Islet of Langerhans (tissue), 1 donor: ENCODE measurements at regions not wholly inside any gene's neighbourhood (a gene's known extent, or its start where the extent isn't known, plus 50 kb on each side); places are given as distances from the start of the nearest gene placed in this dataset.

Source experiments
- FAIRE-seq: peaks from one replicate; lab custom pipeline; 2011; peaks lifted over from hg19 to GRCh38; lab: Jason Lieb, UNC

DNA sequence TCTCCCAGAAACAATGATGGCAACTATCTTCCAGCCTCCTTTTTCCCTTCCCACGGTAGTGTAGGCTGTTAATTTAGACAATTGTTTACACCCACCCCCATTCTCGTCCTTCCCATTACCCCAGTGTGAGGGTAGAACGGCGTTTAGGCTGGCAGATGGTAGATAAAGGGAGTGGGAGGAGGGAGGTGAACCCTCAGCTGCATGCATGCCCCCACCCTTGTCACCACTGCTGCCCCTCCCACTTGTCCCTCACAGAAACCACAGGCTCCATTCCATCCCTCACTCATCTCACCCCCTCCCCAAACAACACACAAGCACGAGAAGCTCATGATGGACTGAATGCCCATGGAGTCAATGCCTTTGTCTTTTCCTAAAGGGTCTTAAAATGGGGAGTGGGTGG lies 107.9 kb upstream of the PARD3B start:
- no peak for FAIRE-seq

GRCh38 chr2:204437815-204438756 lies 107.2 kb upstream of the PARD3B start:
- FAIRE-seq, result no peak

- no peak for FAIRE-seq
Measured at GRCh38 chr2:204441316-204441715, 104.0 kb upstream of the PARD3B start.

- no peak for FAIRE-seq
Measured at GRCh38 chr2:204445149-204445548, 100.1 kb upstream of the PARD3B start.

DNA sequence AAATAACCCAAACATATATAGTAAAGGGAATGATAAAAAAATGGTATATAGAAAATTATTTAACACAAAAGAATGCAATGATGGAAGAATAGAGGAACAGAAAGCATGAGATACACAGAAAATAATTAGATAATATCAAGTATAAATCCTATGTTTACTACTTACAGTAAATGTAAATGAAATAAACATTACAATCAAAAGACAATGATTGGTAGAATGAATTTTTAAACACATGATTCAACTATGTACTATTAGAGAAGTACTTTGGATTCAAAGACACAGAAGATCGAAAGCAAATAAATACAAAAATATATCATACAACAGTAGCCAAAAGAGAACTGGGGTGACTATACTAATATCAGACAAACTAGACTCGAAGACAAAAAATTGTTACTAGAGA lies 97.6 kb upstream of the PARD3B start:
- no peak for FAIRE-seq

GRCh38 chr2:204449977-204450376 lies 95.3 kb upstream of the PARD3B start:
- FAIRE-seq, result no peak

GRCh38 chr2:204451766-204452165 lies 93.5 kb upstream of the PARD3B start:
- no peak for FAIRE-seq

DNA sequence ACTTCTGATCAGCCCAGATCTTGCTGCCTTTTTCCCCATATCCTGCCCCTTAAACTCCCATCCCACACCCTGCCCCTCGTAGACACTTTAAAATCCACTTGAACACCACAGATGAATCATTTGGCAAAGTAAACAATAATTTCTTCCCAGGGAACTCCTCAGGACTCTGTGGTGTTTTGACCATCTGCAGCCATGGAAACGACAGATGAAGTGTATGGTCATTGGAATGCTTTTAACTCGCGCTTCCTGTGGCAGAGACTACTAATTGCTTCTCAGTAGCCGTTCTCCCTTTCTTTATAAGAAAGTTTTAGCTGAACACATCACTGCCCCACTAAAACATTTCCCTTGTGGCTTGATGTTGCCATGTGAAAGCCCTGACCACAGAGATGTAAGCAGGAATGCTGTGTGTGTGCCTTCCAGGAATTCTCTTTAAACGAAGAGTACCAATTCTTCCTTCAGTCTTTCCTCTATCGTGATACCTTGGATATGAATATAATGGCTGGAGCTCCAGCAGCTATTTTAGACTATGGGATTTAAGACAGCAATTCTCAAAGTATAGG lies 92.7 kb upstream of the PARD3B start:
- FAIRE-seq, result peak; percentile 92

DNA sequence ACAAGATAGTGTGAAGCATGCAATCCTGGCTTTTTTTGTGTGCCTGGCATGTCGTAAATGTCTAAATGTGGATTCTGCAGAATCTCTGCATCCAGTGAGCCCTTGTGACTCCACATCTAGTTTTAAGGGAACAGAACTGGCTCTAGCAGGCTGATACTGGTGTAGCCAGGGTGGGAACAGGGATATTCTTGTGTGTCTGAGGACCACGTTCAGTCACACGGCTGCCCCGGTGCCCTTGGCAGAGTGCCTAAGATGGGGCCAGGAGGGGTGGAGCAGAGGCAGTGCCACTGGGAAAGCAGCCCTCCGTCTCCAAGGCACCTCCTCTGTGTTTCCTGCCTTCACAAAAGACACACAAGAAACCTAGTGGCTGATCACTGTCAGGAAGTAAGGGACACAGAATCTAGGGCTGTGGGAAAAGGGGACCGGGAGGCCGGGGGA lies 91.5 kb upstream of the PARD3B start:
- no peak for FAIRE-seq

GRCh38 chr2:204454672-204455380 lies 90.4 kb upstream of the PARD3B start:
- no peak for FAIRE-seq

DNA sequence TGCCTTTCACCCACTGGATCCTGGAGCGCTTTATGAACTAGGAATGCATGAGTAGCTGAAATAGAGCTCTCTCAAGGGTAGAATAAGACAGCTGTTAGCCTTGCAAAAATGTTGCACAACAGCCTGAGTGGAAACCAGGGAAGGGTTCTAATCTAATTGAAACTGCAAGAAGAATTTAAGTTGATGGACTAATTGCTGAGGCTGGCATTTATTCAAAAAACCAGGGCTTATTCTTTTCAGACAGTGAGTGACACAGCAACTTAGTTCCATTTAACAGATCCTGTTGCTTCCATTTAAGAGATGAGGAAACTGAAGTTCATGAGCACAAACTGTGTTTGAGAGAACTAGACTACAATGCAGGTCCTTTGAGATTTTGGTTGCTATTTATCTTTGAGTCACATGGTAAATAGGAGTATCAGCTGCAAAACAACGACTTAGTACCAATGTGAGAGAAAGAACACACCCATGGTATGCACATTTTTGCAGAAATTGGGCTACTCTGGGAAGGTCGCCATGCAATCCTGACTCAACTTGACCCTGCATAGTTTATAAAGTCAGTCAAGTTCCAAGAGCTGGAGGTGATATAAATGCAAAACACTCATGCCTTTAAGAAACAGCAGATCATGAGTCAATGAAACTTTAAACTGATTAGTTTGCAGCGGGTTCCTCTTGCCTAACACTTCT lies 76.4 kb upstream of the PARD3B start:
- no peak for FAIRE-seq

DNA sequence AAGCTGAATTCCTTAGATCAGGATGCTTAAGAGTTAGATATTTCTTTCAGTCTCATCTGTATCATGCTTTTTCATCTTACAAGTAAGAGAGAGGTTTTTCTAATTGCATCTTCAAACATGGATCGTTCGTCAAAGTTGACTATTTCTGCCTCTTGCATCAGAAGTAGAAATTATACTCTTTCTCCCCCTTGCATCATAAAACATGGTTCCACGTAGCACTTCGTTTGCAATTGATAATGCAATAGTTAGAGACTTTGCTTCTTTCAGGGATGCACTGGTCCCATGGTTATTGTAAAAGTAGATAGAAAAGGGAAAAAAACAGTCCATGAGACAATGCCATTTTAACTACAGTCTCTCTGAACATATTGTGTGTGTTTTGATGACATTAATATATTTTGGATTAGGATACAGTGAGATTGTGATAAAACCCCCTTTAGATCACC lies 75.1 kb upstream of the PARD3B start:
- no peak for FAIRE-seq

GRCh38 chr2:204470621-204471196 lies 74.6 kb upstream of the PARD3B start:
- no peak for FAIRE-seq

- FAIRE-seq, result no peak
Measured at GRCh38 chr2:204472375-204472774, 72.9 kb upstream of the PARD3B start.

- FAIRE-seq, result no peak
Measured at GRCh38 chr2:204473224-204473623, 72.1 kb upstream of the PARD3B start.

DNA sequence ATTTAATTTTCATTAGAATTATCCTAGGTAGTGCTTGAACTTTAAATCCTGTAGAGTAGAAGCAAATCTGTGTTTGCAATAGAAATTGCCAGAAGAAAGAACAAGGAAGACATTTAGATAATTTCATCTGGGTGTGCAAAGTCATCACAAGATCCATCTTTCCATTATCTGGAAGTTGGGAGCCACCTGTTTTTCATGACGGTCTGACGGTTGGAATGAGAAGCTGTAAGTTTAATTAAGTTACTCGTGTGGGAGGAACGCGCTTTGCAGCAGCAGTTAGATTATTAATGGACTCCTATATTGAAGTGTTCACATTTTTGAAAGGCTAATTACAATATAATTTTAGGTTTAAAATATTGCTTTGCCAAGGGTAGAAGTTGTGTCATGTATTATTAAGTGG lies 69.9 kb upstream of the PARD3B start:
- FAIRE-seq, result no peak

DNA sequence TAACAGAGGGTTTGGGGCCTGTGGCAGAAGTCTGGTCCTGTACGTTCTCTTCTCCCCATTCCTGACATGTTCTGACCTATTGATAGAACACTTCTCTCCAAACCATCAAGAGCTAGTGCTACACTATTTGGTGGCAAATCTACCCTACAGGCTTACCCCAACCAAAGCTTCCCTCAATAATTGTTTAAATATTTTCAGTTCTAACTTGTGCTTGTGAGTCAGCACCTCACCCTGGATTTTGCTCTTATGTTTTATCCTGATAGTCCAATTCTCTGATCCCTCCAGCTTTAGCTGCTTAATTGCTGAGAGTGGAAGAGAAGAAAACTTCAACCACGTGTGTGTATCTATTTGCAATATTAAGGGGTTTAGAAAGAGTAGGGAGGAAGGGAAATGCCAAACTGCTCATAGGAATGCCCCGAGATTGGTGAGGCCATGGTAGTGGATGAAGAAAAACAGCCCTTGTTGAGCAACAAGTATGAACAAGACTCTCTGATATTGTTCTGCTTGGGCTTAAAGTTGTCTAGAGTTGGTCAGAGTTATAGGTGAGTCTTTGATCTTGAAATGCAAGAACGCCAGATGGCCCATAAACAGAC lies 67.8 kb upstream of the PARD3B start:
- no peak for FAIRE-seq

DNA sequence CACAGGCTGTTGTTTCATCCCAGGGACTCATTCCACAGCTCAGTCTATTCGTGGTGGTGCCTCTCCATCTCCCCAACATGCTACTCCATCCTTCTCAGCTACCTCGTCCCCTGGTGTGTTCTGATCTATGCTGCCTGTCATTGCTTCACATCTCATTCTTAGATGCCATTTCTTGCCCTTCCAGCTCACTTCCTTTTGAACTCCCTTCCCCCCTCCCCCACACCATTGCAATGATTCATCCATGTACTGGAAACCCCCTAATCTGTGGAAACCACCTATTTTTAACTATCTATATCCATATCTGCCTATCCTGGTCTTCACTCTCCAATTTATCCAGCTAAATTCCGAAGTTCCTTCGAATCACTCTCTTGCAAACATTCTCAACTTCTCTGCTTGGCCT lies 65.7 kb upstream of the PARD3B start:
- no peak for FAIRE-seq

GRCh38 chr2:204480676-204481075 lies 64.6 kb upstream of the PARD3B start:
- FAIRE-seq, result no peak

DNA sequence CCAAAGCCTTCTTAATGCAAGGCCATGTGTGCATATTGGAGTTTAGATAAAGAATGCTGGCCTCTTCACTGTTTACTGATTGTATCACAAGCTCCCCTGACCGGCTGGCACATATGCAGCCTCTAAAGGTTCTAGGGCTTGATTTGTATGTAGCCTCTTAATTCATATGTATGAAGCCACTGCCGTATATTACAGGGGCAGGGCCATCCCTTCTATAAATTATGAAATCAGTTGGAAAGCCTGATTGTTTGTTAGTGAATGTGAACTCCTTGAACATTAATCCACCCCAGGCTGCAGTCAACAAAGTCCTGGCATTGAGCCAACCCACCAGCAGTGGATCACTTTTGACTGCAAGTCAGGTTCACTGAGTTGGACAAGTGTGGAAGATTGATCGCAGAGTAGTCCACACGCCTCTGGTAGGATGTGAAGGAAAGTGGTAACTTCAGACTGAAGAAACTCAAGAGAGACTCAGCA lies 61.6 kb upstream of the PARD3B start:
- no peak for FAIRE-seq

GRCh38 chr2:204486321-204486720 lies 59.0 kb upstream of the PARD3B start:
- no peak for FAIRE-seq

- no peak for FAIRE-seq
Measured at GRCh38 chr2:204486805-204487204, 58.5 kb upstream of the PARD3B start.
